ENCODE measurements at regions not wholly inside any gene's neighbourhood (a gene's known extent, or its start where the extent isn't known, plus 50 kb on each side); places are given as distances from the start of the nearest gene placed in this dataset.
"Not testable (repeated sequence)": the region's sequence is repeated elsewhere in the genome, so short reads cannot be mapped to it uniquely, and the experiment has no call there.

DNA sequence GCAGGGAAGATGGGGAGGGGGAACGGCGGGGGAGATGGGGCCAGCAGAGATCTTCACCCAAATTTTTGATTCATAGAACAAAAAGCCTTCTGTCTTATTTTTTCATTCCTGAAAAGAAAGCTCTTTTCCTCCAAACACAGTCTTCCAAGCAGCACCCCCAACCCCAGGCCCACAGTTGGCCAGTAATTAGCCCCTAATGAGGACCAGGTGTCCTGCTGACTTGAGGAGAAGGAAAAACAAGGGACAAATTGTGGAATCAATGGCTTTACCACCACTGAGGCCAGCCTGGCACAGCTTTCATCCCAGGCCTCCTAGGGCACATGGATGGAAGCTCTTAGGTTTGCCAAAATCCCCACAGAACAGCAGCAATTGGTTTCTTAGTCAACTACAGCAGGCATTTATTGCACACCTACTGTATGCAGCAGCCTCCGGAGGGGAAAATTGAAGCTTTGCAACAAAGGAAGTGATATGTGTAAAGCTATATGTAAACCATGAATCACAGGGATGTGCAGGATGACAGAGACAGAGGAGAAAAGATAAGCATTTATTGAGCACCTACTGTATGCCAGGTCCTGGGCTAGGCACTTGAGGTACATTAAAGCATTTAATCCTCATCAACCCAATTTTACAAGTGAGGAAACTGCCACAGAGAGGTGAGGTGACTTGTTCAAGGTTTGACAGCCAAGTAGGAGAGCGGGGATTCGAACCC is 199.5 kb downstream of the TBC1D2B start:
- DNase-seq (ENCODE audit: low spot score) = no peak

GRCh38 chr15:77876107-77876820 is 201.2 kb downstream of the TBC1D2B start:
- DNase-seq (ENCODE audit: low spot score) = not testable (repeated sequence)

GRCh38 chr15:77875066-77875721 is 202.3 kb downstream of the TBC1D2B start:
- peak; percentile 89 for DNase-seq (ENCODE audit: low spot score)

DNA sequence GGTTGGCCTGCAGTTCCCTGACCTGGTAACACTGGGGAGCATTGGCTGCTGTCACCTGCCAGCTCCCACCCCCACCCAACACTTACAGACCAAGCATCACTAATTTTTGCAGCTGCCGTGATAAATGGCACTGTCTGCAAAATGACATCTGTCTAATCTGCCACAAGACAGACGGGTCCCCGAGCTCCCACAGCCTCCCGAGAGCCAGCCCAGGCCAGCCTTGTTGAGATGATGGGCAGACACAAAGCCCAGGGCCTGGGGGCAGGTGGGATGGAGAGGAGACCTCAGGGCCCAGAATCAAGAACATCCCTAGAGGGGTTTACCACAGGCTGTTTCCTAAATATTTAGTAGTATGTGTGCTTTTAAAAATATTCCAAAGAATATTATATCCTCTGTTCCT is 203.4 kb downstream of the TBC1D2B start:
- DNase-seq (ENCODE audit: low spot score) = no peak

GRCh38 chr15:77872521-77873425 is 204.7 kb downstream of the TBC1D2B start:
- DNase-seq (ENCODE audit: low spot score) = not testable (repeated sequence)

DNA sequence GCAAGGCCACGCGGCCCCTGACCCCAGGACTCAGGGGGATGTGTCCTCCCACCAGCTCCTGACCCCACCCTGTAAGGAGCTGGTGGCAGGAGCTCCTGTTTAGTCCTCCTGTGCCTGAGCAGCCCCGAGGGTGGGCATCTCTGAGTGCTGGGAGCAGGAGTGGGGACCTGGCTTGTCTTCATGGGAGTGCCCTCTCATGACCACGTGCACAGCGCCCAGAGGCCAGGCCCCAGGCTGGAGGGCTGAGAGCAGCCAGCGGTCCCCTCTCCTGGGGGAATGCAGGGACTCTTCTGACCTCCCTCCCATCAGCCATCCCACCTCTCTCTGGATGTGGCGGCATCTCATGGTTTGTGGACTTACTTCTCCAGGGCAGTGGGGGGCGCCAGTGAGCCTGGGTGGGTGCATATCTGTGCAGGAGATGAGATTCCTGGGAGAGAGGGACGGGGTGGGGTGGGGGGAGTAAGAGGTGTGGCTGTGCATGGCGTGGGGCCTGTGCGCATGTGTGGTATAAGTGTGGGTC is 205.6 kb downstream of the TBC1D2B start:
- DNase-seq (ENCODE audit: low spot score) = peak; percentile 36

- peak; percentile 84 for DNase-seq (ENCODE audit: low spot score)
Observed at GRCh38 chr15:77870195-77871065, 207.1 kb downstream of the TBC1D2B start.

DNA sequence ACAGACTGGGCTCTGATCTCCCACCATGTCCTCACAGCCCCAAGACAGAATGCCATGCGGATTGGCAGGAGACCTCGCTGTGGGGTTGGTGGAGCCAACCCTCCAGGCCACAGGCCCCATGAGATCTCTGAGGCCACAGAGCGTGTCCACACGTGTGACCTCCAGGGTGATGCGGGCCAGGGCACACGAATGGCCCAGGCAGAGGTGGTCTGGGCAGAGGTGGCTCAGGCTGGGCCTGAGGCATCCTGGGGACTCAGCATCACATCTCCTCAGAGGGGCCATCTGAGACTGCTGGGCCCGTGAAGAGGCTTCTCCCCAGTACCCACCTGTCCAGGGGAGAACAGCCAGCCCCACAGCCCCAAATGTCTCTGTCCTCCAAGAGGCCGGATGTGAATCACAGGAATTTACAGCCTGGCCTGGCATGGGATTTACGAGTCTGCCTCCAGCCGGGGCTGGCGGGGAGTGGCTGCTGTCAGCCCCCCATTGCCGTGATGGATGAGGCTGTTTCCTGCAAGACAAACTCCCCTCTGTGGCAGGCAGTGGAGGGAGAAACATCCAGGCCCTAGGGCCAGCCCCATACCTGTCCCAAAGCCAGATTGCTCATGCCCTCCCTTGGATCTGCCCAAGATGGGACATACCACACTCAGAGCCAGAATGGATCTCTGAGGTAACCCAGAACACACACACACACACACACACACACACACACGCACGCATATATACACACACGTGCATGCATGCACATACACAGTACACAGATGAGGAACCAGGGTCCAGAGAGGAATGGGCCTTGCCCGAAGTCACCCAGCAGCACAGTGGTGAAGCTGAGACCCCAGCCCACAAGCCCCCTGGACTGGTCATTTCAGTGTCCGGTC is 208.3 kb downstream of the TBC1D2B start:
- no peak for DNase-seq (ENCODE audit: low spot score)

DNA sequence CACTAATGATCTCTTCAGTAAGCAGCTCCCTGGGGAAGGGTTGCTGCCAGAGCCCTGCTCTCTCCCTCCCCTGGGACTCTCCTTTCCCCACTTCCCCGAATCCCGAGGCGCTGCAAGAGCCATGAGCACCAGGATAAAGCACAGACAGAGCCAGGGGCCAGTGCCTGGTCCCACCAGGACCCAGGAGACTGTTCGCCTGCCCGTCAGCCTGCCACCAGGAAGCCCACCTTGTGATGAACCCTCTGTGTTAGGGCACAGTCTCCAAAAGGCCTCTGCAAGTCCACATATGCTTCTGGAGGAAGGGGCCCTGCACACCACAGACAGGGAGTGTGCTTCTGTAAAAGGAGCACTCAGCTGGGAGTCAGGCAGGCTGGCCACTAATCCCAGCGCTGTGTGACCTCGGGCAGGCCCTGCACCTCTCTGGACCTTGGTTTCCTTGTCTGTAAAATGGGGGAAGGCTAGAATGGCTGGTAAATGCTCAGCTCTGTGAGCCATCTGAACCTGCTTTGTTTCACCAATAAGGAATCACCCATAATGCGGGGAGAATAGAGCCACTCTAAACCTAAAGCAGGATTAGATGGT is 209.4 kb downstream of the TBC1D2B start:
- DNase-seq (ENCODE audit: low spot score) = not testable (repeated sequence)

DNA sequence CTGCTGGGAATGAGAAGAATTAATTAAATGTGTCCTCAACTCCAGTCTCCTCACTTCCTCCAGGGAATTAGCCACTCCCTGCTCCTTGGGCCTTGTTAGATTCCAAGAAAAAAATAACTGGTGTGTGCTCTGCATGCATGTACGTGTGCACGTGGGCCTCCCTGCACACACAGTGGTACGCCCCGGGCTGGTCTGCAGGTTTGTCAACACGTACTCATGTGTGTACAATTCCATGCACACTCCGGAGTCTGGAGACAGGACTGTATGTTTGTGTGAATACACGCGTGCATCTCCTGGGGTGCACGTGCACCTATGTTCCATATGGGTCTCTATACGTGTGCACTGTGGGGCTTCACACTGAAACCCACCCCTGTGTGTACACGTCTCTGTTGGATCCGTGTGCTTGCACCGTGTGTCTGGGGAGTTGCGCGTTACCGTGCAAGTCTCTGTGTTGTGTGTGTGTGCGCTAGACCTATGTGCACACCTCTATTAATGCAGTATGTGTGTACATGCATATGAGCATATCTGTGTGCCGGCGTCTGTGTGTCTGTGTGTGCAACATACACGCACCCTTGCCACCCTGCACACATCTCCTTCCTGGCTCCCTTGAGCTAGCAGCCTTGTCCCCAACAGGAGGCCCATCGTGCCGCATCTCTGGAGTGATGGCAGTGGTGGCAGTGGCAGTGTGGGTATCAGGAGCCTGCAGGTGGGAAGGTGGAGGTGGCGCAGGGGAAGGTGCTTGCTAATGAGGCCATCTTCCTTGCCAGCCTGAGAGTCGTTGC is 210.1 kb downstream of the TBC1D2B start:
- DNase-seq (ENCODE audit: low spot score) = no peak

DNA sequence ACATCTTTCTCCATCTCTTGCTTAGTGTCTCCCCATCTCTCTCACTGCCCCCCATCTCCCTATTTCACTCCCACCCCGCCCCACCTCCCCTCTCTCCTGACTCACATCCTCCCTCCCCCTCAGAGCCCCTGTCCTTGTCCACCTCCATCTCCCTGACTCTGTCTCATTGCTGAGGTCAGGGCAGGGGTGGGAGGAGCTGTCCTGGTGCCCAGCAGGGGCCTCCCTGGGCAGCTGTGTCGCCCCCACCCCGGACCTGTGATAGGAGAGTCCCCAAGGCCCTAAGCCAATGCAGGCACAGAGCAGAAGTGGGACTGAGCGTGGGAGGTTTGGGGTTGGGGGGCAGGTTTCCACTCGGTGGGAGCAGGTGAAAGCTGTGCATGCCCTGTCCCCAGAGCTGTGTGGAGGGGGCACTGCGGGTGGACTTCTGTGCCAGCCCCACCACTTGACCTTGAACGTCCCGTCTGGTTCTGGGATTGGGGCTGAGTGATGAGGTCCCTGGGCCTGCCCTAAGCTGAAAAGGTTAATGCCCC is 210.8 kb downstream of the TBC1D2B start:
- no peak for DNase-seq (ENCODE audit: low spot score)

DNA sequence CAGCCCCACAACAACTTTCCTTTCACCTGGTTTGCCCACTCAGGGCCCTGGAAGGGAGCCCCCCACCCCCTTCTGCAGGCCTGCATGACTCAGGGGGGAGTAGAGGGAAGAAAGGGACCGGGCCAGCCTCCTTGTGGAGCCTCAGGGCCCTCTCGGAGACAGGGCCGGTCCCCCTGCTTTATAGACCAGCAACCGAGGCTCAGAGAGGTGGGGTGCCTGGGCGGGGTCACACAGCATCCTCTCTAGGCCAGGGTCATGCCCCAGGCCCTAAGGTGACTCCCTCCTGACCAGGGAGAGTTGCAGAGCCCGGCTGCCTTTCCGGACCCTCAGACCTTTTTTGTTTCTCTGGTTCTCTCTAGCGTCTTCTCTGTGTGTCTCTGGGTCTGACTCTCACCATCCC is 211.3 kb downstream of the TBC1D2B start:
- no peak for DNase-seq (ENCODE audit: low spot score)

DNA sequence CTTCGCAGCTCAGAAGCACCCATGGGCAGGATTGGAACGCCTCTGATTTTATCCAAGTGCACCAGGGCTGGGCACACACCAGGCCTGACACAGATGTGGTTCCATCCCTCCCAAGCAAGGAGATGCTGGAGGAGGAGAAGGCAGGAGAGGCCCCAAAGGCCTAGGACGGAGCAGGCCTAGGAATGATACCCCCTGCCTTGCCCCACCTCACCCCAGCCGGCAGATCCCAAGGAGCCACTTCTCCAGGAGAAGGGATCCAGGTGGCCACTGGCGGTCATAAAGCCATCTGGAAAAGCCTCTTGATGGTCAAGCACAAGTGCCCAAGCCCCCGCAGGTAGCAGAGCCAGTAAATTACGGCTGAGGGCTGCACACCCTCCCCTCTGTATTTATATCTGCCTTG is 211.8 kb downstream of the TBC1D2B start:
- DNase-seq (ENCODE audit: low spot score) = no peak

DNA sequence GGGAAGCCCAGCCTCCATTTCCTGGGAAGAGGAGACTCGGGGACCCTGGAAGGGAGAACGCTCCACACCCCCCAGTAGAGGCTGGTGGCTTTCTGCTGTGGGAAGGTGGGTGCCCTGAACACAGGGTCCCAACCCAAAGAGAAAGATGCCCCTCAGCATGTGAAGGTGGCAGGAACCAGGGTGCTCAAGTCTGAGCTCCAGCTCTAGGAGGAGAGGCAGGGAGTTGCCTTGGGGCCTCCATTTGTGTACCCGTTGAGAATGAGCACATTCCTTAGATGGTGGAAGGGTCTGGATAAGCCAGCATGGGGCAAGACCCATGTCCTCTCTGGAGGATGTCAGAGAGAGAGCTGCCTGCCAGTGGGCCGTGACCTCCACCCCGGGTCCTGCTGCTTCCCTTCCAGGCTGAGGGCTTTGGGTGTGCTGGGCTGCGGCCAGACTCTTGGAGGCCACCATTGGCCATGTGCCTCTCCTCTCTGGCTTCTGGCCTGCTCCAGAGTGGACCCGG is 212.4 kb downstream of the TBC1D2B start:
- no peak for DNase-seq (ENCODE audit: low spot score)

- no peak for DNase-seq (ENCODE audit: low spot score)
Observed at GRCh38 chr15:77864211-77865105, 213.1 kb downstream of the TBC1D2B start.

GRCh38 chr15:77863491-77864105 is 213.9 kb downstream of the TBC1D2B start:
- DNase-seq (ENCODE audit: low spot score) = no peak

DNA sequence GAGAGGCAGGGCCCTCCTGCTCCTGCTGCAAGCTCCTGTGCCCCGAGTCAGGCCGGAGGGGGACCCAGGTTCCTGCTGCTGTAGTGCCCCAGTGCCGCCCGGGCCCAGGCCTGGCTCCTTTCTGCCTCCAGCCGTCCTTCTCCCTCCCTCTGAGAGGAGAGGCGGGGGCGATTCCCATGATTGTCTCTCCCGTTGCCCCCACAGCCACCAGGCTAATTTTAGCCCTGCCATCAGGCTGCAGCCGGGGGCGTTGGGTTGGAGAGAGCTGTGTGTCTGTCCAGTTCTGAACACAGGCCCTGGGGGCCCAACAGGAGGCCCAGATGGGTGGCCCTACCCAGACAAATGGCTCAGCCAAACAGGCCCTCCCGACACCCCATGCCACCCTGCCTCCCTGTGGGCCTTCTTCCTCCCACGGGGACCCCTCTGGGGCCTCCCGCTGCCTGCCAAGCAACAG is 214.8 kb downstream of the TBC1D2B start:
- DNase-seq (ENCODE audit: low spot score) = no peak
